Amniotic epithelial cell (primary cell): ENCODE measurements at regions not wholly inside any gene's neighbourhood (a gene's known extent, or its start where the extent isn't known, plus 50 kb on each side); places are given as distances from the start of the nearest gene placed in this dataset.
"Not testable (repeated sequence)": the region's sequence is repeated elsewhere in the genome, so short reads cannot be mapped to it uniquely, and the experiment has no call there.

Experiments
- DNase-seq: peaks from one replicate; pipeline ENCODE4 v3.0.0-alpha.2; 2010; ENCODE audit warnings: low read depth

- DNase-seq: no peak
Observed at GRCh38 chr10:109281347-109281746, 642.0 kb downstream of the XPNPEP1 start.

GRCh38 chr10:109280837-109281236 lies 642.5 kb downstream of the XPNPEP1 start:
- no peak for DNase-seq

- no peak for DNase-seq
Observed at GRCh38 chr10:109277456-109277855, 645.9 kb downstream of the XPNPEP1 start.

GRCh38 chr10:109275960-109276359 lies 647.4 kb downstream of the XPNPEP1 start:
- no peak for DNase-seq

GRCh38 chr10:109274681-109275080 lies 648.6 kb downstream of the XPNPEP1 start:
- no peak for DNase-seq

- DNase-seq: no peak
Observed at GRCh38 chr10:109270173-109270572, 653.1 kb downstream of the XPNPEP1 start.

GRCh38 chr10:109264004-109264403 lies 659.3 kb downstream of the XPNPEP1 start:
- DNase-seq: no peak

GRCh38 chr10:109261231-109261630 lies 662.1 kb downstream of the XPNPEP1 start:
- no peak for DNase-seq

- peak; percentile 75 for DNase-seq
Observed at GRCh38 chr10:109259293-109259692, 664.0 kb downstream of the XPNPEP1 start.

GRCh38 chr10:109253306-109253705 lies 670.0 kb downstream of the XPNPEP1 start:
- no peak for DNase-seq

- no peak for DNase-seq
Observed at GRCh38 chr10:109250152-109250551, 673.2 kb downstream of the XPNPEP1 start.

GRCh38 chr10:109247814-109248213 lies 675.5 kb downstream of the XPNPEP1 start:
- DNase-seq: no peak

- DNase-seq: no peak
Observed at GRCh38 chr10:109245821-109246220, 677.5 kb downstream of the XPNPEP1 start.

- DNase-seq: no peak
Observed at GRCh38 chr10:109239371-109239770, 683.9 kb downstream of the XPNPEP1 start.

GRCh38 chr10:109237682-109238081 lies 685.6 kb downstream of the XPNPEP1 start:
- no peak for DNase-seq

- DNase-seq: no peak
Observed at GRCh38 chr10:109237050-109237449, 686.3 kb downstream of the XPNPEP1 start.

- DNase-seq: not testable (repeated sequence)
Observed at GRCh38 chr10:109223533-109223932, 699.8 kb downstream of the XPNPEP1 start.

GRCh38 chr10:109219935-109220605 lies 703.2 kb downstream of the XPNPEP1 start:
- DNase-seq: no peak

- no peak for DNase-seq
Observed at GRCh38 chr10:109218207-109218606, 705.1 kb downstream of the XPNPEP1 start.

GRCh38 chr10:109215291-109216075 lies 707.8 kb downstream of the XPNPEP1 start:
- peak; percentile 18 for DNase-seq

GRCh38 chr10:109214891-109215290 lies 708.4 kb downstream of the XPNPEP1 start:
- peak; percentile 11 for DNase-seq

- no peak for DNase-seq
Observed at GRCh38 chr10:109207361-109207760, 716.0 kb downstream of the XPNPEP1 start.

- peak; percentile 85 for DNase-seq
Observed at GRCh38 chr10:109205929-109206585, 717.3 kb downstream of the XPNPEP1 start.
